ENCODE measurements at regions not wholly inside any gene's neighbourhood (a gene's known extent, or its start where the extent isn't known, plus 50 kb on each side); places are given as distances from the start of the nearest gene placed in this dataset.

GRCh38 chr2:149984311-149984710 lies 396.7 kb upstream of the MMADHC start:
- no peak for DNase-seq
- H3K79me2 ChIP-seq (ENCODE audit: low read depth), result no peaks in the 10 kb centered on the region
- TF ChIP-seq, protein P1, sequence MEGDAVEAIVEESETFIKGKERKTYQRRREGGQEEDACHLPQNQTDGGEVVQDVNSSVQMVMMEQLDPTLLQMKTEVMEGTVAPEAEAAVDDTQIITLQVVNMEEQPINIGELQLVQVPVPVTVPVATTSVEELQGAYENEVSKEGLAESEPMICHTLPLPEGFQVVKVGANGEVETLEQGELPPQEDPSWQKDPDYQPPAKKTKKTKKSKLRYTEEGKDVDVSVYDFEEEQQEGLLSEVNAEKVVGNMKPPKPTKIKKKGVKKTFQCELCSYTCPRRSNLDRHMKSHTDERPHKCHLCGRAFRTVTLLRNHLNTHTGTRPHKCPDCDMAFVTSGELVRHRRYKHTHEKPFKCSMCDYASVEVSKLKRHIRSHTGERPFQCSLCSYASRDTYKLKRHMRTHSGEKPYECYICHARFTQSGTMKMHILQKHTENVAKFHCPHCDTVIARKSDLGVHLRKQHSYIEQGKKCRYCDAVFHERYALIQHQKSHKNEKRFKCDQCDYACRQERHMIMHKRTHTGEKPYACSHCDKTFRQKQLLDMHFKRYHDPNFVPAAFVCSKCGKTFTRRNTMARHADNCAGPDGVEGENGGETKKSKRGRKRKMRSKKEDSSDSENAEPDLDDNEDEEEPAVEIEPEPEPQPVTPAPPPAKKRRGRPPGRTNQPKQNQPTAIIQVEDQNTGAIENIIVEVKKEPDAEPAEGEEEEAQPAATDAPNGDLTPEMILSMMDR (conservative IDR thresholded peaks at IDR 0.05), result no peak
- TF ChIP-seq EZH2 (IDR thresholded peaks at IDR 0.05; ENCODE audit: low read depth), result no peak
- H3K4me1 ChIP-seq (replicated peaks; ENCODE audit: insufficient read depth), result peaks cover 10% of the 10 kb centered on the region
- intact Hi-C loops (cut with micrococcal nuclease; ENCODE audit: unreplicated experiment), result loop anchor here (10.0 kb wide), 1 partner anchor 1060 kb away; no protein-coding TSS in a partner anchor
- no peak overlapping the region for H2AFZ ChIP-seq
- H3F3A ChIP-seq (ENCODE audit: insufficient read depth, low read depth), result no peaks in the 10 kb centered on the region
- H3K36me3 ChIP-seq (ENCODE audit: low read depth), result no peaks in the 10 kb centered on the region
- no peaks in the 10 kb centered on the region for H3K9me3 ChIP-seq (ENCODE audit: insufficient read depth, low read depth)
- H3K4me3 ChIP-seq, result no peak overlapping the region
- no peak overlapping the region for H3K27ac ChIP-seq
- ChIA-PET CTCF (no interaction called here), POLR2A (ENCODE audit: unreplicated experiment) (no interaction called here)
- no peaks in the 10 kb centered on the region for H3K27me3 ChIP-seq (ENCODE audit: insufficient read depth, low read depth)
- BruUV-seq (replicated peaks), result no TSS peak
- H3K9me2 ChIP-seq (ENCODE audit: insufficient read depth), result no peaks in the 10 kb centered on the region
- H4K20me1 ChIP-seq (ENCODE audit: insufficient read depth), result no peaks in the 10 kb centered on the region
- no peak overlapping the region for H3K4me2 ChIP-seq

DNA sequence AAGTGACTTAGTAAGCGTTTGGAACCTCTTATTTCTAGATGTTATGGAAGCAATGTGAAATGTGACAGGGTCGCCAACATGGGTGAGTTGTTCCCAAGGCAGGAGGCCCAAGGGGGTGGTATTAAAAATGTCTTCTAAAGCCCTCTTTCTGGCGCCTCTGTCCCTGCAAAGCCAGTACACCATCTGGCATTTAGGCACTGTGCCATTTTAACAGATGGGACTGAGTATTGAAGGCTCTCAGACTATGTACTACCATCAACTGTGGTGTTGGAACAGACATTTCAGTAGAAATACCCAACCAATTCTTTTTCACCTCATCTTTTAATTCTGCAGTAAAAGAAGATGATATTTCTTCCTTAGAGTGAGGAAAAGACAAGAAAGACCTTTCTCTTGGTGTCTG lies 384.5 kb upstream of the MMADHC start:
- no peak for DNase-seq
- no peak overlapping the region for H2AFZ ChIP-seq
- no peak overlapping the region for H3K4me3 ChIP-seq
- H3F3A ChIP-seq (ENCODE audit: insufficient read depth, low read depth), result no peaks in the 10 kb centered on the region
- no peak for TF ChIP-seq EZH2 (IDR thresholded peaks at IDR 0.05; ENCODE audit: low read depth)
- TF ChIP-seq, protein P1 (conservative IDR thresholded peaks at IDR 0.05), result no peak
- no peak overlapping the region for H3K27ac ChIP-seq
- no peaks in the 10 kb centered on the region for H3K9me3 ChIP-seq (ENCODE audit: insufficient read depth, low read depth)
- no peaks in the 10 kb centered on the region for H3K36me3 ChIP-seq (ENCODE audit: low read depth)
- no peaks in the 10 kb centered on the region for H3K4me1 ChIP-seq (replicated peaks; ENCODE audit: insufficient read depth)
- ChIA-PET CTCF (interaction anchor here (0.6 kb wide), 1 partner anchor 139 kb away, joined by 4 read pairs; no protein-coding TSS in a partner anchor), POLR2A (ENCODE audit: unreplicated experiment) (no interaction called here)
- no TSS peak for BruUV-seq (replicated peaks)
- no peaks in the 10 kb centered on the region for H3K79me2 ChIP-seq (ENCODE audit: low read depth)
- intact Hi-C loops (cut with micrococcal nuclease; ENCODE audit: unreplicated experiment), result no loop called here
- H3K9me2 ChIP-seq (ENCODE audit: insufficient read depth), result no peaks in the 10 kb centered on the region
- H4K20me1 ChIP-seq (ENCODE audit: insufficient read depth), result no peaks in the 10 kb centered on the region
- no peaks in the 10 kb centered on the region for H3K27me3 ChIP-seq (ENCODE audit: insufficient read depth, low read depth)
- H3K4me2 ChIP-seq, result no peak overlapping the region

DNA sequence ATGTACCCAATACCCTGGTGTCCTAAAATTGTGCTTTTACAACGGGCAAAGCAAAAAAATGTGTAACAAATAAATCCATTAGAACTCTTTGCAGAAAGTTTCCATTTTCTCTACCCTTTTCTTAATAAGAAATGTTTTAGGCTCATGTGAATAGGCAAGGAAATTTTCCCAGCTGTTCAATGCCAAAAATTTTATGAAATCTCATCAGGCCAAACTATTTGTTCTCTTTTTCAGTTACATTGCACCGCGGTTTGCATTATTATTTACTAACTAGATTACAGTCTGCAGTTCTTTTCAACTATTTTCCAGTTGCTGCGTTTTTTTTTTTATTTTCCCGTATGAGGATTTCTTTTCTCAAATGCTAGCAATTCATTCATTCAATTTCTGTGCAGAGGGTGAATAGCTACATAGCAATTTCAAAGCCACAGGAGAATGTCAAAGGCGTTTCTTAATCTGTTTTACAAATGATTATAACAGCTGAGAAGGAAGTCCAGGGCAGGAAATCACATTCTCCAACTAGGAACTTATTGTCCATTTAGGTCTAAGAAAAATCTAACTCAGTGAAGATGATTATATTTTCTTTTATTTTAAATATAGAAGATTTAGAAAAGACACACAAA lies 367.5 kb upstream of the MMADHC start:
- Histone ChIP-seq H4K20me1 (ENCODE audit: insufficient read depth) (no peaks in the 10 kb centered on the region), H3F3A (ENCODE audit: insufficient read depth, low read depth) (no peaks in the 10 kb centered on the region), H3K9me2 (ENCODE audit: insufficient read depth) (no peaks in the 10 kb centered on the region), H3K79me2 (ENCODE audit: low read depth) (no peaks in the 10 kb centered on the region), H3K36me3 (ENCODE audit: low read depth) (no peaks in the 10 kb centered on the region), H3K4me1 (replicated peaks; ENCODE audit: insufficient read depth) (no peaks in the 10 kb centered on the region), H3K27ac (no peak overlapping the region), H2AFZ (no peak overlapping the region), H3K4me3 (no peak overlapping the region), H3K4me2 (no peak overlapping the region), H3K27me3 (ENCODE audit: insufficient read depth, low read depth) (no peaks in the 10 kb centered on the region), H3K9me3 (ENCODE audit: insufficient read depth, low read depth) (no peaks in the 10 kb centered on the region)
- TF ChIP-seq EZH2 (IDR thresholded peaks at IDR 0.05; ENCODE audit: low read depth), result no peak
- TF ChIP-seq, protein P1 (conservative IDR thresholded peaks at IDR 0.05), result no peak
- CTCF ChIA-PET, result no interaction called here
- intact Hi-C loops (cut with micrococcal nuclease; ENCODE audit: unreplicated experiment), result no loop called here
- DNase-seq, result no peak
- POLR2A ChIA-PET (ENCODE audit: unreplicated experiment), result no interaction called here
- no TSS peak for BruUV-seq (replicated peaks)

Data from PC-9 (cell line).